Heart left ventricle (tissue), 13 donors: ENCODE measurements at regions not wholly inside any gene's neighbourhood (a gene's known extent, or its start where the extent isn't known, plus 50 kb on each side); places are given as distances from the start of the nearest gene placed in this dataset.

Experiments used
- CTCF ChIP-seq, 12 donors: fragments of 200-600 bp; sonication (generic) in 4 of 12; IDR thresholded peaks; one replicate each; pipeline versions ENCODE4 v1.5.0 to v1.8.0; 2018 to 2022; ENCODE audit warnings: antibody characterized with exemption in 12 of 12, mild to moderate bottlenecking in 5 of 12
- POLR2A ChIP-seq, 2 donors: fragments of 450-650 bp; IDR thresholded peaks; one replicate each; pipeline ENCODE4 v1.6.1; 2017; ENCODE audit warnings: antibody characterized with exemption in 2 of 2, mild to moderate bottlenecking in 2 of 2, moderate library complexity in 2 of 2
- donor health status: ischemic (EF 13 %, LVEDD 7.1; RV severe dilation, severe dysfunction).
- donor health status: DM: no; HTN: yes; CAD: no.
- donor health status: DM: no; HTN: no; CAD: no.
- donor health status: ischemic (EF 25% LVEDD 6.9; RV normal size, moderate dysfunction).
- donor health status: ischemic (EF 25% LVEDD 5.7; RV mildly dilated, moderate dysfunction).
- donor health status: ischemic (EF 35%, LVEDD 5.7; RV mildly dilated, moderate dysfunction).
- donor health status: nonischemic (EF 11% LVEDD 7.7; RV severe dilation, severe dysfunction).
- donor health status: DM: yes; HTN: yes; CAD: no.
- donor health status: PGD.
- donor health status: ischemic (EF 29% LVEDD 5.4; RV normal size, mild dysfunction).
- donor health status: nonischemic (EF 23%, LVEDD 6.1; RV moderate dilation, normal function).

- TF ChIP-seq POLR2A (IDR thresholded peaks at IDR 0.05) (no peak), CTCF (IDR thresholded peaks at IDR 0.05) (no peak)
Measured at GRCh38 chr18:54684784-54685183, 93.7 kb downstream of the DYNAP start.
